Astrocyte (in vitro differentiated cells and primary cell): ENCODE measurements at regions not wholly inside any gene's neighbourhood (a gene's known extent, or its start where the extent isn't known, plus 50 kb on each side); places are given as distances from the start of the nearest gene placed in this dataset.

Source experiments
- EZH2 ChIP-seq: IDR thresholded peaks from 2 replicates; pipeline ENCODE4 v1.6.1; 2012; ENCODE audit warnings: mild to moderate bottlenecking, low read length, inconsistent platforms; ENCODE audit not compliant: insufficient read depth
- TF ChIP-seq, protein P1 (sequence below): IDR thresholded peaks from 2 replicates; pipeline ENCODE4 v1.5.1; 2011; ENCODE audit warnings: low read depth, mild to moderate bottlenecking, inconsistent platforms, low read length, moderate library complexity; ENCODE audit not compliant: insufficient read depth

- no peak for TF ChIP-seq EZH2
- TF ChIP-seq, protein P1, sequence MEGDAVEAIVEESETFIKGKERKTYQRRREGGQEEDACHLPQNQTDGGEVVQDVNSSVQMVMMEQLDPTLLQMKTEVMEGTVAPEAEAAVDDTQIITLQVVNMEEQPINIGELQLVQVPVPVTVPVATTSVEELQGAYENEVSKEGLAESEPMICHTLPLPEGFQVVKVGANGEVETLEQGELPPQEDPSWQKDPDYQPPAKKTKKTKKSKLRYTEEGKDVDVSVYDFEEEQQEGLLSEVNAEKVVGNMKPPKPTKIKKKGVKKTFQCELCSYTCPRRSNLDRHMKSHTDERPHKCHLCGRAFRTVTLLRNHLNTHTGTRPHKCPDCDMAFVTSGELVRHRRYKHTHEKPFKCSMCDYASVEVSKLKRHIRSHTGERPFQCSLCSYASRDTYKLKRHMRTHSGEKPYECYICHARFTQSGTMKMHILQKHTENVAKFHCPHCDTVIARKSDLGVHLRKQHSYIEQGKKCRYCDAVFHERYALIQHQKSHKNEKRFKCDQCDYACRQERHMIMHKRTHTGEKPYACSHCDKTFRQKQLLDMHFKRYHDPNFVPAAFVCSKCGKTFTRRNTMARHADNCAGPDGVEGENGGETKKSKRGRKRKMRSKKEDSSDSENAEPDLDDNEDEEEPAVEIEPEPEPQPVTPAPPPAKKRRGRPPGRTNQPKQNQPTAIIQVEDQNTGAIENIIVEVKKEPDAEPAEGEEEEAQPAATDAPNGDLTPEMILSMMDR, result no peak
Measured at GRCh38 chr4:4689694-4690440, 148.0 kb upstream of the STX18 start.
